ENCODE measurements at regions not wholly inside any gene's neighbourhood (a gene's known extent, or its start where the extent isn't known, plus 50 kb on each side); places are given as distances from the start of the nearest gene placed in this dataset.

- TF ChIP-seq CTCF (IDR thresholded peaks at IDR 0.05) (no peak), POLR2AphosphoS5 (IDR thresholded peaks at IDR 0.05) (no peak), POLR2A (IDR thresholded peaks at IDR 0.05) (no peak)
Measured at GRCh38 chr5:119948162-119948561, 318.8 kb downstream of the FAM170A start.
